ENCODE measurements at regions not wholly inside any gene's neighbourhood (a gene's known extent, or its start where the extent isn't known, plus 50 kb on each side); places are given as distances from the start of the nearest gene placed in this dataset.

DNA sequence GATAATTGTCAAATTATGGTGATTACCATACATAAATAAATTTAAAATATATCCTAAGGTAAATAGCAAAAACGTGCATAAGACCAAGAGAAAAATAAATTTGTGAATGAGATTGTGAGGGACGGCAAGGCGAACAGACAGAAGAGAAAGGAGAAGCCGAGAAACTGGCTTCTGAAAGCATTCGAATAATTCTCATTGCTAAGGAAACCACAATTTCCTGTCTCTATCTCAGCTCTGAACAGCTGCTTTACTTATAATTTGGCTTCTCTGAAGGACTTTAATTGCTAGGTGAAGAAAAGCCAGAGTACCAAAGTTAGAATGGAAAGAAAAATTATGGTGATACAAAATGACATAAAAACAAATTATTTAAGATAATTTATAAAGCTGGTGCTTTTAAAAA, 79.0 kb upstream of the RGS17 start:
- Histone ChIP-seq H3K9ac (ENCODE audit: low read length) (no peak overlapping the region), H3K4me3 (ENCODE audit: low read depth, low read length) (no peak overlapping the region), H3K9me3 (ENCODE audit: control insufficient read depth, insufficient read depth, low read depth, low read length) (no peaks in the 10 kb centered on the region; the same call in 1 of the 2 replicates), H3K4me1 (ENCODE audit: control insufficient read depth, insufficient read depth, low read length) (no peaks in the 10 kb centered on the region), H3K36me3 (ENCODE audit: control insufficient read depth, insufficient read depth, low read length) (no peaks in the 10 kb centered on the region), H3K27ac (ENCODE audit: low read depth, low read length) (no peak overlapping the region), H3K27me3 (ENCODE audit: control insufficient read depth, insufficient read depth, low read length) (no peaks in the 10 kb centered on the region)

DNA sequence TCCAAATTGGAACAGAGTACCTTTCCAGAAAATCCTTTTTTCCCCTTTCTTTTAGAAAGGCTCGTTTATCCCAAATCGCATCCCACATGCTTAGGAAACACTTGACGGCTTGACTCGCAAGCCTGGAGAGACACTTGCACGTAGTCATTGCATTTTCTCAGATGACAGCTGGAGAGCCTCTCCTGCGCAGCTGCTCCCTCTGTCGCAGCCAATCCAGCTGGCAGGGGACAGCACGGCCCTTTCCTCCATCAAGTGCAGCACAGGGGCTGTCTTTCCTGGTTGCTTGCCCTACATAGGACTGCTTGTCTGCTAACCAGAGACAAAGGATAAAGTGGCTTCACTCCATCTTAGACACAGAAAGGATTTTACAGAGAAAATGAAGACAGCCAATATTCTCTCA, 77.6 kb upstream of the RGS17 start:
- H3K4me3 ChIP-seq (ENCODE audit: low read depth, low read length) = no peak overlapping the region
- no peaks in the 10 kb centered on the region; the same call in 1 of the 2 replicates for H3K9me3 ChIP-seq (ENCODE audit: control insufficient read depth, insufficient read depth, low read depth, low read length)
- no peak overlapping the region for H3K27ac ChIP-seq (ENCODE audit: low read depth, low read length)
- H3K36me3 ChIP-seq (ENCODE audit: control insufficient read depth, insufficient read depth, low read length) = no peaks in the 10 kb centered on the region
- H3K9ac ChIP-seq (ENCODE audit: low read length) = no peak overlapping the region
- no peaks in the 10 kb centered on the region for H3K27me3 ChIP-seq (ENCODE audit: control insufficient read depth, insufficient read depth, low read length)
- no peaks in the 10 kb centered on the region for H3K4me1 ChIP-seq (ENCODE audit: control insufficient read depth, insufficient read depth, low read length)

DNA sequence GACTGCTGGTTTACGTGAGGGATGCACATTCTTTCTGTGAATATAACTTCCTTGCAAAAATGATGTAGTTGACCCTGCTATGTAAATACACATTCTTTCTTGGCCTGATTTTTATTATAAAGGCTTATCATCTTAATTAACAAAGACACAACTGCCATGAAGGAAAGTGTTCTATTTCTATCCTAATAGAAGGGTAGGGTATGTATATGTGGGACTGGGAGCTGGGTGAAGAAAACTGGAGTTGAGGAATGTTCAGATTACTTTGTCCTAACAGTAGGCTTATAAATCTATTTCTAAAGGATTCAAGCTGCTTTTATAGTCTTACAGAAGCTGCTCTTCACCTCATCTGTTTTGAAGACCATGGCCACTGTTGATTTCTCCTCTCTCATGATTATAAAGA, 76.5 kb upstream of the RGS17 start:
- Histone ChIP-seq H3K9ac (ENCODE audit: low read length) (no peak overlapping the region), H3K9me3 (ENCODE audit: control insufficient read depth, insufficient read depth, low read depth, low read length) (no peaks in the 10 kb centered on the region; the same call in 1 of the 2 replicates), H3K36me3 (ENCODE audit: control insufficient read depth, insufficient read depth, low read length) (no peaks in the 10 kb centered on the region), H3K27ac (ENCODE audit: low read depth, low read length) (no peak overlapping the region), H3K4me1 (ENCODE audit: control insufficient read depth, insufficient read depth, low read length) (no peaks in the 10 kb centered on the region), H3K4me3 (ENCODE audit: low read depth, low read length) (no peak overlapping the region), H3K27me3 (ENCODE audit: control insufficient read depth, insufficient read depth, low read length) (no peaks in the 10 kb centered on the region)

DNA sequence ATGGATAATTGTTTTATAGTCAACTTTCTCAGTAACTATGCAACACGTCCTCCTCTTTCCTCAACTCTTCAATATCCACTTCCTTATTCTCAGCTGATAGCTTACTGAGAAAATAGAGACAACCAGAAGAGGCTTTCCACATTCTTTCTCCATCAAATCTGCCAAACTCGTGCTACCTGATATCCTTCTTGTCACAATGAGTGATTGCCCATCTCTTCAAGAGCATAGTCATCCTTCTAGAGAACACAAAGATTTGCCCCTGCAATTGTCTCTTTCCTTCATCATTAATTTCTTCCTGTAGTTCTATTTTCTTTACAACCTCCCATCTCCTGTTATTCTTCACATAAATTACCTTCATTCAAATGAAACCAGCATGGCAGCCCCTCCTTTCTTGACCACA, 75.9 kb upstream of the RGS17 start:
- no peaks in the 10 kb centered on the region; the same call in 1 of the 2 replicates for H3K9me3 ChIP-seq (ENCODE audit: control insufficient read depth, insufficient read depth, low read depth, low read length)
- H3K27ac ChIP-seq (ENCODE audit: low read depth, low read length) = no peak overlapping the region
- no peak overlapping the region for H3K4me3 ChIP-seq (ENCODE audit: low read depth, low read length)
- H3K36me3 ChIP-seq (ENCODE audit: control insufficient read depth, insufficient read depth, low read length) = no peaks in the 10 kb centered on the region
- H3K9ac ChIP-seq (ENCODE audit: low read length) = no peak overlapping the region
- no peaks in the 10 kb centered on the region for H3K27me3 ChIP-seq (ENCODE audit: control insufficient read depth, insufficient read depth, low read length)
- no peaks in the 10 kb centered on the region for H3K4me1 ChIP-seq (ENCODE audit: control insufficient read depth, insufficient read depth, low read length)

DNA sequence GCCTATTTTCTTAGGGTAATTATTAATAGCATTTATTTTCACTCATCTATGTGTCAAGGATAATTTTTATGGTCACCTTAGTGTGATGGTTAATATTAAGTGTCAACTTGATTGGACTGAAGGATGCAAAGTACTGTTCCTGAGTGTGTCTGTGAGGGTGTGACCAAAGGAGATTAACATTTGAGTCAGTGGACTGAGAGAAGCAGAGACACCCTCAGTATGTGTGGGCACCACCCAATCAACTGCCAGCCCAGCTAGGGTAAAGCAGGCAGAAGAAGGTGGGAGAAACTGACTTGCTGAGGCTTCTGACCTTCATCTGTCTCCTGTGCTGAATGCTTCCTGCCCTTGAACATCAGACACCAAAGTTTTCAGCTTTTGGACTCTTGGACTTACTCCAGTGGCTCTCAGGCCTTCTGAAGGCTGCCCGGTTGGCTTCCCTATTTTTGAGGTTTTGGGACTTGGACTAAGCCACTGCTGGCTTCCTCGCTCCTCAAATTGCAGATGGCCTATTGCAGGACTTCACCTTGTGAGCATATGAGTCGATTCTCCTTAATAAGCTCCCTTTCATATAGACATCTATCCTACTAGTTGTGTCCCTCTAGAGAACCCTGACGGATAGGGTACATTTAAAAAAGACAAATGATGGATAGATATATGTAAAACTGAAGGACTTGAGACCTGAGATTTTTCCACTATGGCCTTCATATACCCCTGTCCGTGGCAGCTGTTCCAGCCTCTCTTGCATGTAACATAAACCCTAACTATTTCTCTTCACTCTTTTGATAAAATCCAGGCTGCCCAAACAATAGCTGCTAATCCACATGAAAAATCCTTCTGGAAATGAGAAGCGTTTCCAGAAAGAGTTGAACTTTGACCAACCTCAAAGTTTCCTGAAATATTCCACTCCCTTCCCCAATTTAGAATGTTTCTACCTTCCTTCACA, 62.1 kb upstream of the RGS17 start:
- H3K27me3 ChIP-seq (ENCODE audit: control insufficient read depth, insufficient read depth, low read length) = no peaks in the 10 kb centered on the region
- H3K9ac ChIP-seq (ENCODE audit: low read length) = no peak overlapping the region
- no peak overlapping the region for H3K27ac ChIP-seq (ENCODE audit: low read depth, low read length)
- H3K4me1 ChIP-seq (ENCODE audit: control insufficient read depth, insufficient read depth, low read length) = no peaks in the 10 kb centered on the region
- H3K4me3 ChIP-seq (ENCODE audit: low read depth, low read length) = no peak overlapping the region
- H3K9me3 ChIP-seq (ENCODE audit: control insufficient read depth, insufficient read depth, low read depth, low read length) = no peaks in the 10 kb centered on the region
- H3K36me3 ChIP-seq (ENCODE audit: control insufficient read depth, insufficient read depth, low read length) = no peaks in the 10 kb centered on the region

DNA sequence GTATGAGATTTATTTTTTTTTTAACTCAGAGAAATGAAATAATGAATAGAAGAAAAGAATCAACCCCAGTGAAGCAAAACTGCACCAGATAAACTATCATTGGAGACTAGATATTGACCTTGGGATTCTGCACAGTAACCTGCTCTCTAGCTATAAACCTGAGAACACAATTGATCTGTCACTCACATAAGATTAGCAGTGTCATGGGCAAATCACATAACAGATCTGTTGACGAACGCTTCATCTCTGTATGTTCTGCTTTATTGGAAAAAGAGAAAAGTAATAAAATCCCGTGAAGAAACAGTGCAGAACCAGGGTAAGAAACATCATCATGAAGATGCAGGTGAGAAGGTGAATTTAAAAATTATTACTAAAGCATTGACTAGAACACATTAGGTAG, 52.8 kb upstream of the RGS17 start:
- H3K27me3 ChIP-seq (ENCODE audit: control insufficient read depth, insufficient read depth, low read length) = no peaks in the 10 kb centered on the region
- no peak overlapping the region for H3K27ac ChIP-seq (ENCODE audit: low read depth, low read length)
- no peak overlapping the region for H3K4me3 ChIP-seq (ENCODE audit: low read depth, low read length)
- H3K9me3 ChIP-seq (ENCODE audit: control insufficient read depth, insufficient read depth, low read depth, low read length) = no peaks in the 10 kb centered on the region
- no peaks in the 10 kb centered on the region for H3K36me3 ChIP-seq (ENCODE audit: control insufficient read depth, insufficient read depth, low read length)
- H3K4me1 ChIP-seq (ENCODE audit: control insufficient read depth, insufficient read depth, low read length) = no peaks in the 10 kb centered on the region
- H3K9ac ChIP-seq (ENCODE audit: low read length) = no peak overlapping the region

Measured in HUES6 (cell line).